ENCODE measurements at regions not wholly inside any gene's neighbourhood (a gene's known extent, or its start where the extent isn't known, plus 50 kb on each side); places are given as distances from the start of the nearest gene placed in this dataset.

GRCh38 chr17:71147906-71148305 is 972.9 kb upstream of the SOX9 start:
- no peak for TF ChIP-seq CTCF (IDR thresholded peaks at IDR 0.05)
- TF ChIP-seq POLR2AphosphoS5 (IDR thresholded peaks at IDR 0.05; ENCODE audit: insufficient read depth in 1 of 2, low read depth in 1 of 2) = no peak

All from vagina (tissue), 2 donors.